Islet of Langerhans (tissue), 1 donor: ENCODE measurements at regions not wholly inside any gene's neighbourhood (a gene's known extent, or its start where the extent isn't known, plus 50 kb on each side); places are given as distances from the start of the nearest gene placed in this dataset.

Experiments
- FAIRE-seq: peaks from one replicate; lab custom pipeline; 2011; peaks lifted over from hg19 to GRCh38; lab: Jason Lieb, UNC

GRCh38 chr6:14921170-14921569, 324.7 kb upstream of the JARID2 start:
- no peak for FAIRE-seq

DNA sequence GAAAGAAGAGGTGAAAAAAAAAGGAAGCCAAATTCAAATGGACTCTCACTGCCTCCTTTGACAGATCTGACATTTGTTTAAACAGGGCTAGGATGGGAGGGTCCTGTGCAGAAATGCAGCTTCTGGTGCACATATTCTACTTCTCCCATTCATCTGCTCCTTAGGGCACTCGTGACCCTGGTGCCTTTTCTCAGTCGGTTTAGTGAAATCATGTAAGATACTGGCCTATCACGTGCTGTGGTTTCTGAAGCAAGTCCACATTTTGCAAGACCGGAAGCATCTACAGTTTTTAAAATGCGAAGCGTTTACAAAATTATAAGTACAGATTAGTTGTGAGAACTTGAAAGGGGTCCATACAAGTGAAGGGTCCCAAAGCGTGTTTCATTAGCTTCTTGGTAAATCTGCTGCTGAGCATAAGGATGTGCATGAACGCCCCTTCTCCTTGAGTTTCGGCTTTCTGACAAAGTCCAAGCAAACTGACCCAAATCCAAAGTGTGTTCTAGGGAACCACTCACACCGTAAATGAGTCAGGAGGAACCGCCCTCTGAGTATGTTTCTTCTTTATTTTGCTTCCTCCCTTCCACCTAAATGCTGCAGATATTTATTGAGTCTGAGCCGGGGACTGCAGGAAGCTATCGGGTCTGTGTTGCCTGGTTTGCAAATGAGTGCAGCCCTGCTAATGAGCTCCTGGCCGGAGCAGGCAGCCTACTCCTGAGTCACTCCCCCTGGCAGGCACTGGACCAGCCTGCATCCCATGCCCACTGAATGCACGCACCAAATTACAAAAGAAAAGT, 323.8 kb upstream of the JARID2 start:
- FAIRE-seq, result no peak

GRCh38 chr6:14922706-14923460, 323.0 kb upstream of the JARID2 start:
- no peak for FAIRE-seq

GRCh38 chr6:14924126-14925024, 321.5 kb upstream of the JARID2 start:
- no peak for FAIRE-seq

DNA sequence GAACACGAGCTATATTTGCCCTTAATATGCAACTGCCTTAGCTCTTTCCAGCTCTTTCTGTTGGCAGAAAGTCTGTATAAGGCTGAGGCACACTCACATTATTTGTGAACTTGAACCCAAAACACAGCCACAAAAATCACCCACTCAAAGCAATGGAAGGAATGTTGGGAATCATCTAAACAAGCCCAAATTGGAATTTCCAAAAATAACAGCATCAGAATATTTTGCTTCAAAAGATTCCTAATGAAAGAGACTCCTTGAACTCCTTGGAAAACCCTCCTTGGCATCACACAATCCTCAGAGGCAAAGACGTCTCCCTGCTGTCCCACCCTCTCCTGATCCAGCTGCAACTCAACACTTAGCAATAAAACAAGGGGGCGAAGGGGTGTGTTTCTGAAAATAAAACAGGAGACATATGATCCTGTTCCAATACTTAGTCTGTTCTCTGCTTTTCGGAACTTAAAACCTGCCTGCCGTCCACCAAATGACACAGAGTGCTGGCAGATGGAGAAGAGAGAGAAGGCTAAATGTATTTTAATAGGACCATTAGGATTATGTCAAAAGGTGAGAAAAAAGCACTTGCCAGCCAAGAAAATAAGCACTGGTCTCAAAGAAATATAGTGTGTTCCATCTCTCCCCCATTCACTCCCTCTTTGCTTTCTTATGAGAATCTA, 320.7 kb upstream of the JARID2 start:
- peak; percentile 56 for FAIRE-seq

DNA sequence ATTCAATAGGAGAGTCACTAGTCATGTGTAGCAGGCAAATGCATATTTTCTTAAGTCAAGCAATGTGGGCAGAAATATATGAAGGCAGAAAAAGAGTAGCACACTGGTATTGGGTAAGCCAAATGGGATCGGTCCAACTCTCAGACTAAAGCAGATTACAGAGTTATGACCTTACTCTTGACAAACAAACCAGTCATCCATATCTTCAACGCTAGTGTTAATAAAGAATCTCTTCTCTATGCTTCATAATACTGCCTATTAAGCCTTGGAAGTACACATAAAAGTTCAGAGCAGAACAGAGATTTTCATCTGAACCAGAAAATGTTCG, 320.2 kb upstream of the JARID2 start:
- no peak for FAIRE-seq

DNA sequence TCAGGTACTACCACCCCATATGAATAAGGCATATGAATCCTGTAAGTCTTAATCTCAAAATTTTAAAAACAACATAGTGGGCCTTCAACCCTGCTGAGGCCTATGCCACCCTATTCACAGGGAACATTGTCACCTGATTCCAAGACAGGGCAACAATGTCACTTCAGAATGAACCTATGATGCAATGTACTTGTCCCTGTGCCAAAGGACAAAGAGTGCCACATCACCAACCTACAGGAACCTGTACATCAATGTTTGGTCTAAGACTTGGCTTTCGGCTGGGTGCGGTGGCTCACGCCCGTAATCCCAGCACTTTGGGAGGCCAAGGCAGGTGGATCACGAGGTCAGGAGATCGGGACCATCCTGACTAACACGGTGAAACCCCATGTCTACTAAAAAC, 318.5 kb upstream of the JARID2 start:
- FAIRE-seq, result no peak

DNA sequence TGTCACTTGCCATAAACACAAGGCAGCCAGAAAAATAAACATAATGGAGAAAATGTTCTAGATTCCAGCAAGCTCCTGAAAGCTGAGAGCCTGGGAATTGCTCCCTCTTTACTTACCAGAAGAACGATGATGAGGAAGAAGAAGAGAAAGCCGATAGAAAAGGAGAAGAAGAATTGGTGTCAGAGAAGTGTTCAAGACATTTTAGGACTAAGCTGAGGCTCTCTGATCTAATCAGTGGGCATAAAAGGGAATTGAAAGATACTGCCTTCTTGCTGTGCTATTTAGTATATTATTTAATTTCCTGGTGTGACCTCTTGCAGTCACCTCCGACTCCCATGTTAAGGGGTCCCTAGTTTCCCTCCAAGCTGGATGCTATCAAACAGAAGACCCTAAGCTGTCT, 316.6 kb upstream of the JARID2 start:
- FAIRE-seq, result no peak

GRCh38 chr6:14930366-14930989, 315.4 kb upstream of the JARID2 start:
- no peak for FAIRE-seq

- FAIRE-seq, result no peak
These were observed 313.2 kb upstream of the JARID2 start for GRCh38 chr6:14932485-14933182.

- FAIRE-seq, result no peak
These were observed 312.7 kb upstream of the JARID2 start for GRCh38 chr6:14933183-14933544.

DNA sequence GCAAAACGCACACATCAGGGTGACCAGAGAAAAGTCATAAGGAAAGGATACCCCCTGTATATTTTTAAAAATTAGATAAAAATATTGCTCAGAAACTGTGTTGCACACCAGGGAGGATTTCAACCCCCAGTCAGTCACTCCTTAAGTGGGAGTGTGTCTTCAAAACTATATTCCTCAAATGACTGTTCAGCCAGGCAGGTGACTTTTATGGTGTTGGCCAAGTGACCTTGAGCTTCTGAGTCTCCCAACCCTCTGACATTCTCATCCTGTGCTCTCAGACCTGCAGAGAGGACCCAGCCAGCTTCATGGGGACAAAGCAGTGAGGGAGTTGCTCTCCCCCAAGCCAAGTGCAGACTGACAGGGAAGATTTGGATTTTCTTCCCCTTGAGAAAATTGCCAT, 311.9 kb upstream of the JARID2 start:
- FAIRE-seq, result no peak

GRCh38 chr6:14934844-14935243, 311.0 kb upstream of the JARID2 start:
- FAIRE-seq, result no peak

- no peak for FAIRE-seq
These were observed 309.0 kb upstream of the JARID2 start for GRCh38 chr6:14936861-14937260.

GRCh38 chr6:14943116-14943515, 302.8 kb upstream of the JARID2 start:
- no peak for FAIRE-seq

GRCh38 chr6:14944593-14944992, 301.3 kb upstream of the JARID2 start:
- no peak for FAIRE-seq

DNA sequence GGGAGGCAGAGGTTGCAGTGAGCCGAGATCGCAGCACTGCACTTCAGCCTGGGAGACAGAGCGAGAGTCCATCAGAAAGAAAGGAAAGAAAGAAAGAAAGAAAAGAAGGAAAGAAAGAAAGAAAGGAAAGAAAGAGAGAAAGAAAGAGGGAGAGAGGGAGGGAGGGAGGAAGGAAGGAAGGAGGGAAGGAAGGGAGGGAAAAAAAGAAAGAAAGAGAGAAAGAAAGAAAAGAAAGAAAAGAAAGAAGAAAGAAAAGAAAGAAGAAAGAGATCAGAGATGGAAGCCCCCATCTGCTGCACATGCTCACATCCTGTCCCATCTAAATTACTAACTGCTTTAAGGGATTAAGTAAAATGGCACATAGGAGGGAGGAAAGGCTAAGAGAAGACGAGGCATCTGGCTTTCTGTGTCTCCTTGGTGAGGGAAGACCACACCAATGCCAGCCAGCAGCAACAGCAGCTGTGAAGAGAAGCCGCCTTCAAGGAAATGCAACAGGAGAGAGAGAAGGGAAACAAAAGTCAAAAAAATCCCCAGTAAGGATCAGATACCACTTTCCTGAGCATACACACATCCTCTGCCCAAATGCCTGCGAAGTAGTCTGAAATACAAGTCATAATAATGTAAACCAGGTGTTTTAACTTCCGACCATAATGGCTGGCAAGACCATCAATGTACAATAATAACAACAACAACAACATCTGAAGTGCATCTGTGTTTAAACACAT, 300.2 kb upstream of the JARID2 start:
- no peak for FAIRE-seq

DNA sequence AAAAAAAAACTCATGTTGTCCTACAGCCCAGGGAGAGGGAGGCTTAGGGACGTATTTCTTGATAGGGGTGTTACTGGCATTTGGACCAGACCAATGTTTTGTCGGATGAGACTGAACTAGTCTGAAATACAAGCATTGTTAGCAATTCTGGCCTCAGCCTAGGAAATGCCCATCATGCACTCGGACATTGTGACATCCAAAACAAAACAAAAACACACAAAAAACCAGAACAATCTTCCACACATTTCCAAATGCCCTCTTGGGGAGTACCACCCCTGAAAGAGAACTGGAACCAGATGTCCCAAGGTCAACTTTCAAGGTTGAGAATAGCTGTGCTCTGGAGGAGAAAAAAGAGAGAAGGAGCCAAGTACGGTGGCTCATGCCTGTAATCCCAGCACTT, 299.1 kb upstream of the JARID2 start:
- FAIRE-seq, result no peak

DNA sequence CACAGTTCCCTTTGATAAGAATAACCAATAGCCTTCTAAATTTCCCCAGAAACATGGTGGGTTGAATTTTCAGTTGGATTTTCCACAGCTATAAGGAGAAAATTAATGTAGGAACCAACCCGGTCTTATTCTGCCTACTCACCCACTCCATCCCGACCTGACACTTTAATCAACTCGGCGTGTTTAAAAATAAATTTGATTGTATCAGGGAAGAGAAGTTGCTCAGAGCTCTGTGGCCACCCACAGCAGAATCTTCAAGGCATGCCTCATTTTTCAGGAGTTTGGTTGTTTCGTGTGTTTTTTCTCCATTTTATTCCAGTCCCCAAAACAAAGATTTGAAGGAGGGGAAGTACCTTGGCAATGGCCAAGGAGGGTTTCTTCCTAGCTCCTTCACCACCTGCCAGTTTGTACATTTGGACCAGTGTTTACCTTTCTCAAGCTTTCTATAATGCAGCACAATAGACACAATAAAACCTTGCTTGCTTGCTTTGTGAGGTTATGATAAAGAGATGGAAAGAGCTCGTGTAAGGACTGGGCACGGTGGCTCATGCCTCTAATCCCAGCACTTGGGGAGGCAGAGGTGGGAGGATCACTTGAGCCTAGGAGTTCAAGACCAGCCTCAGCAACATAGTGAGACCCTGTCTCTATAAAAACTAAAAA, 297.2 kb upstream of the JARID2 start:
- FAIRE-seq, result no peak
